Transverse colon (tissue), 4 donors: ENCODE measurements at regions not wholly inside any gene's neighbourhood (a gene's known extent, or its start where the extent isn't known, plus 50 kb on each side); places are given as distances from the start of the nearest gene placed in this dataset.

Source experiments
- CTCF ChIP-seq, 5 experiments: fragments of 200-600 bp in 3 of 5; fragments of 450-650 bp in 2 of 5; sonication (generic) in 3 of 5; IDR thresholded peaks; 1 replicate in 2 of 5; 2 replicates in 3 of 5; pipeline ENCODE4 v1.5.1; 2016 to 2017; ENCODE audit warnings: antibody characterized with exemption in 5 of 5, inconsistent platforms in 3 of 5, mild to moderate bottlenecking in 2 of 5, moderate library complexity in 1 of 5
- POLR2A ChIP-seq: fragments of 450-650 bp; IDR thresholded peaks from one replicate; pipeline ENCODE4 v1.6.1; 2016; ENCODE audit warnings: antibody characterized with exemption, mild to moderate bottlenecking, moderate library complexity
- POLR2AphosphoS5 ChIP-seq, 3 donors: sonication (generic); formaldehyde crosslinking; IDR thresholded peaks; one replicate each; pipeline ENCODE4 v1.6.1; 2016; ENCODE audit warnings: antibody characterized with exemption in 3 of 3

- TF ChIP-seq CTCF (IDR thresholded peaks at IDR 0.05) (no peak), POLR2AphosphoS5 (IDR thresholded peaks at IDR 0.05) (no peak), POLR2A (no peak)
Observed at GRCh38 chr18:28766027-28766426, 589.1 kb upstream of the CDH2 start.
